ENCODE measurements at regions not wholly inside any gene's neighbourhood (a gene's known extent, or its start where the extent isn't known, plus 50 kb on each side); places are given as distances from the start of the nearest gene placed in this dataset.

- peak; percentile 26; the same call in 1 of the 2 replicates for TF ChIP-seq RELB (IDR thresholded peaks at IDR 0.05; ENCODE audit: low read depth)
- no peak; the same call in 1 of the 2 replicates for TF ChIP-seq PML (IDR thresholded peaks at IDR 0.05; ENCODE audit: low read length)
- no peak for TF ChIP-seq PAX8 (IDR thresholded peaks at IDR 0.05)
- TF ChIP-seq DPF2 (IDR thresholded peaks at IDR 0.05), result peak; percentile 85
- TF ChIP-seq ZNF24 (IDR thresholded peaks at IDR 0.05), result peak; percentile 53; the same call in 1 of the 2 replicates
- TF ChIP-seq NFYA (IDR thresholded peaks at IDR 0.05; ENCODE audit: borderline replicate concordance, low read depth, low read length), result no peak
- TF ChIP-seq SIN3A (IDR thresholded peaks at IDR 0.05; ENCODE audit: low read depth, low read length), result peak; percentile 52; the same call in 1 of the 2 replicates
- no peak for TF ChIP-seq CEBPB (IDR thresholded peaks at IDR 0.05; ENCODE audit: borderline replicate concordance in 1 of 2, low read depth in 2 of 2, low read length in 2 of 2)
- no peak for TF ChIP-seq WRNIP1 (IDR thresholded peaks at IDR 0.05; ENCODE audit: borderline replicate concordance, low read depth, low read length)
- peak; percentile 21; the same call in 1 of the 2 replicates for TF ChIP-seq NR2C1 (IDR thresholded peaks at IDR 0.05)
- 0 out of 2 replicates have a peak, but pooled peaks have one; percentile 42 for TF ChIP-seq PAX5 (IDR thresholded peaks at IDR 0.05; ENCODE audit: borderline replicate concordance, low read depth, low read length)
- no peak for TF ChIP-seq ZNF622 (IDR thresholded peaks at IDR 0.05)
- peak; percentile 90 for TF ChIP-seq POLR2AphosphoS2 (IDR thresholded peaks at IDR 0.05; ENCODE audit: low read depth, low read length)
- TF ChIP-seq ELK1 (IDR thresholded peaks at IDR 0.05; ENCODE audit: low read depth, low read length), result no peak
- TF ChIP-seq KLF5 (IDR thresholded peaks at IDR 0.05; ENCODE audit: partially characterized antibody), result no peak
- no peak for TF ChIP-seq RAD21 (IDR thresholded peaks at IDR 0.05; ENCODE audit: insufficient read depth, low read depth, low read length)
- peak; percentile 55 for TF ChIP-seq HDAC6 (IDR thresholded peaks at IDR 0.05; ENCODE audit: unreplicated experiment)
- peak; percentile 48 for TF ChIP-seq USF1 (IDR thresholded peaks at IDR 0.05; ENCODE audit: borderline replicate concordance, extremely low read length, insufficient read depth, low read depth, low read length)
- no peak for TF ChIP-seq ZBTB4 (CRISPR knock-in tag; IDR thresholded peaks at IDR 0.05)
- TF ChIP-seq BACH1 (IDR thresholded peaks at IDR 0.05; ENCODE audit: borderline replicate concordance), result peak; percentile 99
- no peak for TF ChIP-seq BRCA1 (IDR thresholded peaks at IDR 0.05; ENCODE audit: low read depth, low read length)
- no peak for TF ChIP-seq MEF2B (IDR thresholded peaks at IDR 0.05; ENCODE audit: partially characterized antibody, poor library complexity, severe bottlenecking)
- TF ChIP-seq SMAD5 (IDR thresholded peaks at IDR 0.05; ENCODE audit: low read depth), result 0 out of 2 replicates have a peak, but pooled peaks have one; percentile 39
These were observed 97.3 kb upstream of the METTL9 start (continued) for GRCh38 chr16:21501869-21502667.

Data from GM12878 (cell line).